Kidney tubule cell (primary cell): ENCODE measurements at regions not wholly inside any gene's neighbourhood (a gene's known extent, or its start where the extent isn't known, plus 50 kb on each side); places are given as distances from the start of the nearest gene placed in this dataset.
A peak's percentile ranks its signal among the peaks of the same experiment; 100 is the strongest.

Source experiments
- DNase-seq: peaks from one replicate; pipeline ENCODE4 v3.0.0-alpha.2; 2018; ENCODE audit warnings: low spot score

- no peak for DNase-seq
Measured at GRCh38 chr6:166046982-166047381, 120.7 kb downstream of the TBXT start.

GRCh38 chr6:166046226-166046625, 121.4 kb downstream of the TBXT start:
- DNase-seq = peak; percentile 89

GRCh38 chr6:166045860-166046200, 121.8 kb downstream of the TBXT start:
- no peak for DNase-seq

- DNase-seq = peak; percentile 17
Measured at GRCh38 chr6:166045173-166045859, 122.3 kb downstream of the TBXT start.

GRCh38 chr6:166041277-166041676, 126.4 kb downstream of the TBXT start:
- no peak for DNase-seq

- no peak for DNase-seq
Measured at GRCh38 chr6:166040292-166040691, 127.4 kb downstream of the TBXT start.

GRCh38 chr6:166036316-166037095, 131.1 kb downstream of the TBXT start:
- no peak for DNase-seq

GRCh38 chr6:166032366-166033200, 135.1 kb downstream of the TBXT start:
- DNase-seq = peak; percentile 79

GRCh38 chr6:166031275-166031674, 136.4 kb downstream of the TBXT start:
- DNase-seq = no peak

GRCh38 chr6:166029506-166029905, 138.1 kb downstream of the TBXT start:
- no peak for DNase-seq

GRCh38 chr6:166027761-166028160, 139.9 kb downstream of the TBXT start:
- DNase-seq = peak; percentile 42

- no peak for DNase-seq
Measured at GRCh38 chr6:166026586-166027126, 141.0 kb downstream of the TBXT start.

GRCh38 chr6:166025149-166025898, 142.3 kb downstream of the TBXT start:
- DNase-seq = peak; percentile 82

- DNase-seq = no peak
Measured at GRCh38 chr6:166024252-166024651, 143.4 kb downstream of the TBXT start.

- no peak for DNase-seq
Measured at GRCh38 chr6:166023273-166023989, 144.2 kb downstream of the TBXT start.

- DNase-seq = no peak
Measured at GRCh38 chr6:166021429-166021828, 146.2 kb downstream of the TBXT start.

GRCh38 chr6:166019214-166019613, 148.4 kb downstream of the TBXT start:
- no peak for DNase-seq

GRCh38 chr6:166017032-166017635, 150.5 kb downstream of the TBXT start:
- no peak for DNase-seq

GRCh38 chr6:166014966-166015365, 152.7 kb downstream of the TBXT start:
- DNase-seq = no peak

- peak; percentile 41 for DNase-seq
Measured at GRCh38 chr6:166010136-166010960, 157.3 kb downstream of the TBXT start.
